Iris pigment epithelial cell (primary cell): ENCODE measurements at regions not wholly inside any gene's neighbourhood (a gene's known extent, or its start where the extent isn't known, plus 50 kb on each side); places are given as distances from the start of the nearest gene placed in this dataset.

Experiments
- DNase-seq: peaks from one replicate; pipeline ENCODE4 v3.0.0-alpha.2; 2011; ENCODE audit warnings: low read depth

GRCh38 chr4:104896660-104897645, 249.7 kb upstream of the TET2 start:
- peak; percentile 20 for DNase-seq

- DNase-seq: no peak
Measured at GRCh38 chr4:104899863-104900262, 246.8 kb upstream of the TET2 start.

GRCh38 chr4:104901438-104901837, 245.2 kb upstream of the TET2 start:
- no peak for DNase-seq

GRCh38 chr4:104901961-104902605, 244.6 kb upstream of the TET2 start:
- no peak for DNase-seq

GRCh38 chr4:104905065-104905464, 241.6 kb upstream of the TET2 start:
- no peak for DNase-seq

GRCh38 chr4:104905546-104905945, 241.1 kb upstream of the TET2 start:
- DNase-seq: no peak

- no peak for DNase-seq
Measured at GRCh38 chr4:104906276-104906675, 240.4 kb upstream of the TET2 start.

GRCh38 chr4:104907074-104907649, 239.5 kb upstream of the TET2 start:
- no peak for DNase-seq

GRCh38 chr4:104907991-104908390, 238.7 kb upstream of the TET2 start:
- DNase-seq: no peak

- DNase-seq: no peak
Measured at GRCh38 chr4:104909376-104909775, 237.3 kb upstream of the TET2 start.

- DNase-seq: no peak
Measured at GRCh38 chr4:104912518-104912917, 234.2 kb upstream of the TET2 start.

GRCh38 chr4:104915373-104915772, 231.3 kb upstream of the TET2 start:
- no peak for DNase-seq

GRCh38 chr4:104915864-104916263, 230.8 kb upstream of the TET2 start:
- DNase-seq: no peak

GRCh38 chr4:104919406-104919805, 227.3 kb upstream of the TET2 start:
- no peak for DNase-seq

- DNase-seq: no peak
Measured at GRCh38 chr4:104930298-104930697, 216.4 kb upstream of the TET2 start.

GRCh38 chr4:104930745-104931736, 215.6 kb upstream of the TET2 start:
- peak; percentile 37 for DNase-seq

- DNase-seq: no peak
Measured at GRCh38 chr4:104938624-104939023, 208.1 kb upstream of the TET2 start.

GRCh38 chr4:104940927-104941326, 205.7 kb upstream of the TET2 start:
- no peak for DNase-seq

GRCh38 chr4:104941661-104942062, 205.0 kb upstream of the TET2 start:
- peak; percentile 10 for DNase-seq

GRCh38 chr4:104942990-104943743, 203.5 kb upstream of the TET2 start:
- DNase-seq: peak; percentile 1

- DNase-seq: no peak
Measured at GRCh38 chr4:104944596-104944995, 202.1 kb upstream of the TET2 start.
